Endothelial cell (in vitro differentiated cells): ENCODE measurements at regions not wholly inside any gene's neighbourhood (a gene's known extent, or its start where the extent isn't known, plus 50 kb on each side); places are given as distances from the start of the nearest gene placed in this dataset.
"Not testable (repeated sequence)": the region's sequence is repeated elsewhere in the genome, so short reads cannot be mapped to it uniquely, and the experiment has no call there.

Experiments used
- DNase-seq: peaks from one replicate; pipeline ENCODE4 v3.0.0; 2021; ENCODE audit warnings: low spot score
- H3K27ac Mint-ChIP-seq: one replicate; pipeline ENCODE4 v1.8.0; 2021; ENCODE audit warnings: mixed read lengths, inconsistent platforms; ENCODE audit not compliant: unreplicated experiment
- H3K27me3 Mint-ChIP-seq: one replicate; pipeline ENCODE4 v1.8.0; 2021; ENCODE audit warnings: mild to moderate bottlenecking, moderate library complexity, mixed read lengths, inconsistent platforms; ENCODE audit not compliant: unreplicated experiment
- H3K36me3 Mint-ChIP-seq: one replicate; pipeline ENCODE4 v1.8.0; 2021; ENCODE audit warnings: mild to moderate bottlenecking, low read depth, mixed read lengths, inconsistent platforms; ENCODE audit not compliant: unreplicated experiment
- H3K4me1 Mint-ChIP-seq: one replicate; pipeline ENCODE4 v1.8.0; 2021; ENCODE audit warnings: mild to moderate bottlenecking, mixed read lengths, inconsistent platforms; ENCODE audit not compliant: unreplicated experiment
- H3K4me3 Mint-ChIP-seq: one replicate; pipeline ENCODE4 v1.8.0; 2021; ENCODE audit warnings: mild to moderate bottlenecking, mixed read lengths, inconsistent platforms; ENCODE audit not compliant: unreplicated experiment
- H3K9me3 Mint-ChIP-seq: one replicate; pipeline ENCODE4 v1.8.0; 2021; ENCODE audit warnings: mixed read lengths, inconsistent platforms; ENCODE audit not compliant: unreplicated experiment

GRCh38 chr13:18697851-18698250 is 483.8 kb downstream of the TUBA3C start:
- H3K4me3 Mint-ChIP-seq, H3K27ac Mint-ChIP-seq, H3K4me1 Mint-ChIP-seq, H3K27me3 Mint-ChIP-seq, H3K36me3 Mint-ChIP-seq, DNase-seq: not testable (repeated sequence)
- peaks cover 17% of the 10 kb centered on the region for H3K9me3 Mint-ChIP-seq

GRCh38 chr13:18697221-18697620 is 484.4 kb downstream of the TUBA3C start:
- H3K9me3 Mint-ChIP-seq, result peaks cover 17% of the 10 kb centered on the region
- not testable (repeated sequence) for H3K27ac Mint-ChIP-seq, H3K4me3 Mint-ChIP-seq, H3K27me3 Mint-ChIP-seq, DNase-seq, H3K36me3 Mint-ChIP-seq, H3K4me1 Mint-ChIP-seq

- H3K4me3 Mint-ChIP-seq, H3K4me1 Mint-ChIP-seq, H3K27ac Mint-ChIP-seq, H3K27me3 Mint-ChIP-seq, DNase-seq, H3K36me3 Mint-ChIP-seq: not testable (repeated sequence)
- H3K9me3 Mint-ChIP-seq, result peaks cover 12% of the 10 kb centered on the region
These were observed 504.2 kb downstream of the TUBA3C start for GRCh38 chr13:18677403-18677802.

GRCh38 chr13:18675268-18675667 is 506.4 kb downstream of the TUBA3C start:
- H3K27me3 Mint-ChIP-seq, H3K27ac Mint-ChIP-seq, H3K4me3 Mint-ChIP-seq, H3K9me3 Mint-ChIP-seq, H3K4me1 Mint-ChIP-seq, DNase-seq, H3K36me3 Mint-ChIP-seq: not testable (repeated sequence)

- DNase-seq, H3K27ac Mint-ChIP-seq, H3K4me3 Mint-ChIP-seq, H3K9me3 Mint-ChIP-seq, H3K4me1 Mint-ChIP-seq, H3K36me3 Mint-ChIP-seq, H3K27me3 Mint-ChIP-seq: not testable (repeated sequence)
These were observed 507.8 kb downstream of the TUBA3C start for GRCh38 chr13:18673794-18674193.

- not testable (repeated sequence) for H3K4me3 Mint-ChIP-seq, H3K36me3 Mint-ChIP-seq, H3K4me1 Mint-ChIP-seq, H3K27me3 Mint-ChIP-seq, DNase-seq, H3K27ac Mint-ChIP-seq, H3K9me3 Mint-ChIP-seq
These were observed 515.0 kb downstream of the TUBA3C start for GRCh38 chr13:18666585-18666984.

- H3K27ac Mint-ChIP-seq, H3K27me3 Mint-ChIP-seq, H3K36me3 Mint-ChIP-seq, DNase-seq, H3K4me3 Mint-ChIP-seq, H3K4me1 Mint-ChIP-seq, H3K9me3 Mint-ChIP-seq: not testable (repeated sequence)
These were observed 515.9 kb downstream of the TUBA3C start for GRCh38 chr13:18665716-18666115.

- not testable (repeated sequence) for H3K4me3 Mint-ChIP-seq, H3K36me3 Mint-ChIP-seq, DNase-seq, H3K27ac Mint-ChIP-seq, H3K27me3 Mint-ChIP-seq, H3K9me3 Mint-ChIP-seq, H3K4me1 Mint-ChIP-seq
These were observed 516.5 kb downstream of the TUBA3C start for GRCh38 chr13:18665124-18665523.

- H3K27me3 Mint-ChIP-seq, H3K27ac Mint-ChIP-seq, DNase-seq, H3K36me3 Mint-ChIP-seq, H3K4me1 Mint-ChIP-seq, H3K4me3 Mint-ChIP-seq, H3K9me3 Mint-ChIP-seq: not testable (repeated sequence)
These were observed 518.4 kb downstream of the TUBA3C start for GRCh38 chr13:18663222-18663621.

GRCh38 chr13:18643644-18644172 is 537.9 kb downstream of the TUBA3C start:
- not testable (repeated sequence) for H3K9me3 Mint-ChIP-seq, H3K4me1 Mint-ChIP-seq, H3K36me3 Mint-ChIP-seq, H3K4me3 Mint-ChIP-seq, H3K27ac Mint-ChIP-seq, DNase-seq, H3K27me3 Mint-ChIP-seq

- not testable (repeated sequence) for H3K4me1 Mint-ChIP-seq, H3K27ac Mint-ChIP-seq, H3K36me3 Mint-ChIP-seq, H3K4me3 Mint-ChIP-seq, H3K27me3 Mint-ChIP-seq, DNase-seq, H3K9me3 Mint-ChIP-seq
These were observed 552.7 kb downstream of the TUBA3C start for GRCh38 chr13:18628928-18629327.
